HT1080 (cell line): ENCODE measurements at regions not wholly inside any gene's neighbourhood (a gene's known extent, or its start where the extent isn't known, plus 50 kb on each side); places are given as distances from the start of the nearest gene placed in this dataset.
"Not testable (repeated sequence)": the region's sequence is repeated elsewhere in the genome, so short reads cannot be mapped to it uniquely, and the experiment has no call there.

Experiments
- DNase-seq: peaks from one replicate; pipeline ENCODE4 v3.0.0-alpha.2; 2015; ENCODE audit warnings: low read depth

DNA sequence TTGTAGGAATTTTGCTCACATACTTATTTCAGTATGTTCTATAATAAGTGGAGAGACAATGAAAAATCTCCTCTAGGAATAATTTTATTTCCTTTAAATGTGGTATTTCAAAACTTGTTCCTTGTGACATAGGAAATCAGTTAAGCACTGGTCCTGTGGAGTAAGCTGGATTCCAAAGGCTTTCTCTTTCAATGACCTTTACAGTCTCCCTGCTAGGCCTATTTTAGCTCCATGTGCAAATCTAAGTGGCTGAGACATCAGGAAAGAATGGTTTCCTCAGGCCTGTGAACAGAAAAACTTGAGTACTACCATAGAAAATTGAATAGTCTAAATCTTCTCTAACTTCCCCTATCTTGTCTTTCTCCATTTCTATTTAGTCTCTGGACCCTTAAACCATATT lies 514.2 kb upstream of the TLE4 start:
- no peak for DNase-seq

DNA sequence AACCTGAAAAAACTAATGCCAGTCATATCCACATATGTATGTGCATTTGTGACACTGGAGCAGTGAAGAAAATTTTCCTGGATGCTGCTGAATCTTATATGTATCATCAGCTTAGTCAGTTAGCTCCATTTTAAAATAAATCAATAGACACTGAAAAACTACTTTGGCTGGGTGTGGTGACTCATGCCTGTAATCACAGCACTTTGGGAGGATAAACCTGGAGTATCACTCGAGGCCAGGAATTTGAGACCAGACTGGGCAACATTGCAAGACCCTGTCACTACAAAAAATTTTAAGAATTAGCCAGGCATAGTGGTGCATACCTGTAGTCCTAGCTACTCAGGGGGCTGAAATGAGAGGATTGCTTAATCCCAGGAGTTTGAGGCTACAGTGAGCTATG lies 511.0 kb upstream of the TLE4 start:
- peak; percentile 20 for DNase-seq

DNA sequence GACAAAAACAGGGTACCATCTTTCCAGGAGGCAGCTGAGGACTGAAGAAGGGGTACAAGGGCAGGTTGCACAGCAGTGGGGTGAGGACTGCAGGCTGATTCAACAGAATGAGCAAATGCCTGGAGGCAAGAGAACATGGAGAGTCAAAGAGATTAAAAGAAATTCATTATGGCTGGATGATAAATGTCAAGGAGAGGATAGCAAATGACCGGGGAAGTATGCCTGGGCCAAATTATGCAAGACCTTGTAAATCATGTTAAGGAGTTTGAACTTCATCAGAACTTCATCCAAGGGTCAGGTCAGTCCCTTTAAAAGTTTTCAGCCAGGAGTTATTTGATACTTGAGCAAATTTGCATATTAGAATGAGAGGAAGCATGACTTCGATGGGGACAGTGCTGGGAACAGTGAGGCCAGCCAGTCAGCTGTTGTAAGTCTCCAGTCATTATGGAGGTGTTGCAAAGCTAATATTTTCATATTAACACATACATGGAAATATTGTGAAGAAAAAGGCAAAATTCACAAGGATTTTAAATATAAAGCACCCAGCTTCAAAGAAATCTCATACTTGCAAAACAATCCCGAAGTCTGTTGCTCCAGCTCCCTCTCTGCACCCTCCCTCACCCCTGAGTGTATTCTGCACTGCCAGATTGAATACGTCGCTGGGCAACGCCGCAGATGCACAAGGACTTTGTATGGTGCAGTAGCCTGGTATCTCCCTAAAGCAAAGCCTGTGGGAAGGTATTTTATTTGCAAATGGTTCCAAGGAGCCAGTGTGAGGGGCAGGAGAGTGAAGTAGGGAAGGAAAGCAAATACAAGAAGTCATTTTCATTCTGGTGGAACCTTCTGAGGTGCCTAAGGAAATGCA lies 509.8 kb upstream of the TLE4 start:
- DNase-seq, result no peak

DNA sequence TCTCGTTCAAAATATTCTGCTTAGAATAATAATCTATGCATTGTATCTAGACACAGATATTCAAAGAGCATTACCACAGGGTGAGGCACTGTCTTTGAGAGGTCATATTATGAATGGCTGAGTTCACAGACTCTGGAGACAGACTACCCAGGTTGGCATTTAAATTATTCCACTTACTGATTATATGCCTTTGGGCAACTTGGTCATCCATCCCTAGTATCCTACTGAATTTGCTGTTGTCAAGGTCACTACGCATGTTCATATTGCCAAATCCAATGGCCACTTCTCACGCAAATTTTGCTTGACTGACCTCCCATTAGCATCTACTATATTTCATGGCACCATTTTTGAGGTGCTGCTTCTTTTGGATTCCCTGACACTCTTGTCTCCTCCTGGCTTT lies 498.6 kb upstream of the TLE4 start:
- DNase-seq, result no peak

DNA sequence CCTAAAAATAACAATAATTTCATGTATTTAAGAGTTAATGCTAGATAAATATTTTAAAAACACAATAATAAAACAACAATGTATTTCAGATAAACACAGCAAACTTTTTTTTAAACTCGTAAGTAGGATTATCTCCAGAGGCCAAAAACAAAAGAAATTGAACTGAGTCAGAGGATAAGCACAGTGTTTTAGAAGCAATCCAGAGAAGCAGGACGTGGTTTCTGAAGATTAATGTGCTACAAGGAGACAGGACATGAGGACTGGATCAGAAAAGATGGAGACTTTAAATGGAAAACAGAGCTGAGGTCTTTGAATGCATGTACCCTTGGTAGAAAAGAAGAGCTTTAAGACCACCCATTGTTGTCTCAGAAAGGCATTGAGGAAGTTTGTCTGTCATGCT lies 491.2 kb upstream of the TLE4 start:
- peak; percentile 26 for DNase-seq

DNA sequence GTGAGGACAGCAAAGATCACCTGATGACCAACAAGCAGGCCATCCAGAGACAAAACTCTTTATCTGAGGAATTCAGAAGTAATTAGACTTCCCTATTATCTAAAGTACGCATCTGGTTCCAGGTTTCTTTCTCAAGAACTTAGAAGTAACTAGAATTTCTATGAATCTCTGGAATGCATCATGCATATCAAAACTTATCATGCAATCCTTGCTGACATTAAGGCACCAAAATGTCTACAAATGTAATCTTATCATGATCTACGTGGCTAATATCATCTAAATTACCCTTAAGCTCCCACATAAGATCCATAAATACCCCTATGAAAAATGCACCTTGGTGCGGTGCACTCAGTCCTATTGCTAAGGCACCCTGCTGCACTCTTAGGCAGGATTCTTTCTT lies 488.1 kb upstream of the TLE4 start:
- DNase-seq, result no peak

DNA sequence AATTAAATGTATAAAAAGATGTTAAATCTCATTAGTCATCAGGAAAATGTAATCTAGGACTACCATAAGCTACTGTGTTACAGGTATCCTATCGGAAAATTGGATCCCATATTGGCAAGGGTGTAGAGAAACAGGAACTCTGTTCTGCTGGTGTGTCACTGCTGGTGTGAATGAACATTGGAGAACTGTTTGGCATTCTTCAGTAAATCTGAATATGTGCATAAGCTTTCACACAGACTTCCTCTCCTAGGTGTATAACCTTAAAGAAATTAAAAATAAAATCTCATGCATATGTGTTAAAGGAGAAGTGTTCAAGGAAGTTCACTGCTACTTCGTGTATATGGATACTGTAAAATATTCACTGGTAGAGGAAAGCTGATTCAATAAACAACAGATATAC lies 484.6 kb upstream of the TLE4 start:
- no peak for DNase-seq

DNA sequence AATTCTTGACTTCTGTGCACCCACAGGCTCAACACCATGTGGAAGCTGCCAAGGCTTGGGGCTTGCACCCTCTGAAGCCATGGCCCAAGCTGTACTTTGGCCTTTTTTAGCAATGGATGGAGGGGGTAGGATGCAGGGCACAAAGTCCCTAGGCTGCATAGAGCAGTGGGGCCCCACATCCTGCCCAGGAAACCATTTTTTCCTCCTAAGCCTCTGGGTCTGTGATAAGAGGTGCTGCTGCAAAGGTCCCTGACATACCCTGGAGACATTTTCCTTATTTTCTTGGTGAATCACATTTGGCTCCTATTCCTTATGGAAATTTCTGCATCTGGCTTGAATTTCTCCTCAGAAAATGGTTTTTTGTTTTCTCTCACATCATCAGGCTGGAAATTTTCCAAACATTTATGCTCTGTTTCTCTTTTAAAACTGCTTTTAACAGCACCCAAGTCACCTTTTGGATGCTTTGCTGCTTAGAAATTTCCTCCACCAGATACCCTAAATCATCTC lies 482.7 kb upstream of the TLE4 start:
- DNase-seq, result no peak

DNA sequence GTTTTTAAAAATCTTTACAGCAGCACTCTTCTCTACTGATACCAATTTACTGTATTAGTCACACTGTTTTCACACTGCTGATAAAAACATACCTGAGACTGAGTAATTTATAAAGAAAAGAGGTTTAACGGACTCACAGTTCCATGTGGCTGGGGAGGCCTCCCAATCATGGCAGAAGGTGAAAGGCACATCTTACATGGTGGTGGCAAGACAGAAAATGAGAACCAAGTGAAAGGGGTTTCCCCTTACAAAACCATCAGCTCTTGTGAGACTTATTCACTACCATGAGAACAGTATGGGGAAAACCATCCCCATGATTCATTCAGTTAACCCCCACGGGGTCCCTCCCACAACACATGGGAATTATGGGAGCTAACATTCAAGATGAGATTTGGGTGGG lies 481.9 kb upstream of the TLE4 start:
- not testable (repeated sequence) for DNase-seq

DNA sequence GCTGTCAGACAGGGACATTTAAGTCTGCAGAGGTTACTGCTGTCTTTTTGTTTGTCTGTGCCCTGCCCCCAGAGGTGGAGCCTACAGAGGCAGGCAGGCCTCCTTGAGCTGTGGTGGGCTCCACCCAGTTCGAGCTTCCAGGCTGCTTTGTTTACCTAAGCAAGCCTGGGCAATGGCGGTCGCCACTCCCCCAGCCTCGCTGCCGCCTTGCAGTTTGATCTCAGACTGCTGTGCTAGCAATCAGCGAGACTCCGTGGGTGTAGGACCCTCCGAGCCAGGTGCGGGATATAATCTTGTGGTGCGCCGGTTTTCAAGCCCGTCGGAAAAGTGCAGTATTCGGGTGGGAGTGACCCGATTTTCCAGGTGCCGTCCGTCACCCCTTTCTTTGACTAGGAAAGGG lies 468.5 kb upstream of the TLE4 start:
- DNase-seq, result not testable (repeated sequence)

DNA sequence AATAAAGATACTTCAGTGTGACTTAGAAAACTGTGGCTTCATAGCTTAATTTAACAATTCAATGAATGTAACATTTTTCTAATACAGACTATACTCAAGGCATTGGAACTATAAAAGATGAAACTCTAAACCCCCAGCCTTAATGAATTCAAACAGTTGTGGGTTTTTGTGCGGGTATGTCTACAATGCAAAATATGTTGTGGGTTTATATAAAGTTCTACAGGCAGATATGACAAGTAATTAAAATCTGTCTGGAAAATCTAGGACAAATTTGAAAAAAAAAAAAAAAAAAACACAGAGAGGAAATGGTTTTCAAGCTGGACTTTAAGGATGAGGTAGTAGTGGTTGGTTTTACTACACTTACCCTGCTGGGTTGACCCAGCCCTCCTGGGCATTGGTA lies 467.5 kb upstream of the TLE4 start:
- DNase-seq, result no peak

DNA sequence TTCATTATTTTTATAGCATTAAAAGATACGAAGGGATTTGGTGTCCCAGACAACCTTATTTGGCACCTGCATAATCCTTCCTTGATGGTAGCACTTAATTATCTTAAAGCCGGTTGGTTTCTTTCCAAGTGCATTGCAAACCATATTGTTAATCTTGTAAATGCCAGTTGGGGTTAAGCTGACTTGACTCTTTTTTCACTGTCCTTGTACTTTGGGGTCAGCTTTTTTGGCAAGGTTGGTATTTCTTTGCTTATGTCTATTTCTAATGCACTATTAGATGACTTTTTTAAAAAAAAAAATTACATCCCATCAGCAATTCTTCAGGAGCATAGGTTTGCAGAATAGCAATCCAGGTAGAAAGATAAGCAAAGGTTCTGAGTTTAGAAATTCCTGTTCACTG lies 466.8 kb upstream of the TLE4 start:
- DNase-seq, result no peak

DNA sequence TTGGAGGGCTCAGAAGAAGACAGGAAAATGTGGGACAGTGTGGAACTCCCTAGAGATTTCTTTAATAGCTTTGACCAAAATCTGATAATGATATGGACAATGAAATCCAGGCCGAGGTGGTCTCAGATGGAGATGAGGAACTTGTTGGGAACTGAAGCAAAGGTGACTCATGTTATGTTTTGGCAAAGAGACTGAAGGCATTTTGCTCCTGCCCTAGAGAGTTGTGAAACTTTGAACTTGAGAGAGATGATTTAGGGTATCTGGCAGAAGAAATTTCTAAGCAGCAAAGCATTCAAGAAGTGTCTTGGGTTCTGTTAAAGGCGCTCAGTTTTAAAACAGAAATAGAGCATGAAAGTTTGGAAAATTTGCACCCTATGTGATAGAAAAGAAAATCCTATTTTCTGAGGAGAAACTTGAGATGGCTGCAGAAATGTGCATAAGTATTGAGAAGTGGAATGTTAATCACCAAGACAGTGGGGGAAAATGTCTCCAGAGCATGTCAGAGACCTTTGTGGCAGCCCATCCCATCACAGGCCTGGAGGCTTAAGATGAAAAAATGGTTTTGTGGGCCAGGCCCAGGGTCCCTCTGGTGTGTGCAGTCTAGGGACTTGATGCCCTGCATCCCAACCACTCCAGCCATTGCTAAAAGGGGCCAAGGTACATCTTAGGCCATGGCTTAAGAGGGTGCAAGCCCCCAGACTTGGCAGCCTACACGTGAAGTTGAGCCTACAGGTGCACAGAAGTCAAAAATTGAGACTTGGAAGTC lies 463.7 kb upstream of the TLE4 start:
- DNase-seq, result no peak

DNA sequence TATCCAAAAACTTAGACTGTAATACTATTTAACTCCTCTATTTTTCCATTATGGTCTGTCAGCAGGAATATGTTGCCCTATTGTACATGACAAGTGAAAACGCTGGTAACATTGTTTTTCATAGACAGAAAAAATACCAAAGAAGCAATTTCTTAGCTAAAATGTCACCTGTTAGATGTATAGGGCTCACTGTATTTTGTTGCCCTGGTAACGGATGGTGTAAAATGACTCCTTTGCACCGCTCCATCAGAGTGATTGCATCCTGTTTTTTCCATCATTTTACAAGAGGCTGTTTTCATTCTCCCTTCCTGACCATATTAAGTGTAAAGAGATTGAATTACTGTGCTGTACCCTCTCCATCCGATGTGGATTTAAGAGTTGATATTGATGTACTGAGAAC lies 460.1 kb upstream of the TLE4 start:
- DNase-seq, result no peak

DNA sequence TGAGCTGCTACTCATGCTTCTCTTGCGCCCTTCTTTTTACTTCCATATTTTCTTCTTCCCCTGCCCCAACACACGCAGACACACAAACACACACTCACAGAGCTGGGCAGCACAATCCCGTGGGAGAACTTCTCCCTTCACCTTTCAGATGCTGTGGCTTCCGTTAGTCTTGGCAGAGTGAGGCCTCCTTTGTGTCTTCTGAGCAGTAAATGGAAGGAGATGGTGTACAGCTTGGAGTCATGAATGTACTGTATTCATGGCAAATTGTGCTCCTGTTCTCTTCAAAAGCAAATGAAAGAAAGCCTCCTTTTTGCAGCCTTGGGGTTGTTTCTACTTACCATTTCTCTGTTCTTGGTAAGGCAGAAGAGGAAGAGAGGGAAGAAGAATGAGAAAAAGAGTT lies 456.6 kb upstream of the TLE4 start:
- no peak for DNase-seq

DNA sequence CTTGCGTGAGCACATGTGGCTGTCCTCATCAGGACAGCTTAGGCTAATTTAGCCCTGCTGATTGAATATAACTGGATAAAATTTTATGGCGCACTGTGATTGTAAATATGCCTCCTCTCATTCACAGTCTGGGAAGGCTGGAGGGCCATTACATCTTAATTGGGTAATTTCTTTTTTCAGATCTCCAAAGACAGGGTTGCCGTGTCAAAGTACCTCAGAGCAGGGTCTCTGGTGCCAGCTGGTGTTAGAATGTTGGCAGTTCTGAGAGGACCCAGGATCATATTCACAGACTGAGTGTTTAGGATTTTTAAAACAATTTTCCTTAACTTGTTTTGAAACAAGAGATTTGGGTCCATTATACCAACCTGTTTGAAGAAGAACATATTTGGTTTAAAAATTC lies 455.7 kb upstream of the TLE4 start:
- no peak for DNase-seq

DNA sequence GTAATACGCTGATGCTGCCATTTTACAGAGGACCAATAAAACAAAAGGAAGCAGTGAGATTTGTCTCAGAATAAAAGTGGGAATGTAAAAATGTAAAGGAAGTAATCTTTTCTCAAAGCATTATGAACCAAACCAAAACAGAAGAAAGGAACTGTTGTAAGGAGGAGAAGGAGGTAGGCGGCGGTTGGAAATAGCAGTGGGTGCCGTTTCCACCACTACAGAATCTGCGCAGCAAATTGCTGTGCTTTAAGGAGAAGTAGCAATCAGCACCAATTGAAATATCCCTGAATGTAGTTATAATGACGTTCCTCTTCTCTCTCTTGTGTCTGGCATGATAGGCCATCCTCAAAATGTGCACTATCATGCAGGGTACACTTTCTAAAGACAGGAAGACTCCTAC lies 455.1 kb upstream of the TLE4 start:
- DNase-seq, result no peak

DNA sequence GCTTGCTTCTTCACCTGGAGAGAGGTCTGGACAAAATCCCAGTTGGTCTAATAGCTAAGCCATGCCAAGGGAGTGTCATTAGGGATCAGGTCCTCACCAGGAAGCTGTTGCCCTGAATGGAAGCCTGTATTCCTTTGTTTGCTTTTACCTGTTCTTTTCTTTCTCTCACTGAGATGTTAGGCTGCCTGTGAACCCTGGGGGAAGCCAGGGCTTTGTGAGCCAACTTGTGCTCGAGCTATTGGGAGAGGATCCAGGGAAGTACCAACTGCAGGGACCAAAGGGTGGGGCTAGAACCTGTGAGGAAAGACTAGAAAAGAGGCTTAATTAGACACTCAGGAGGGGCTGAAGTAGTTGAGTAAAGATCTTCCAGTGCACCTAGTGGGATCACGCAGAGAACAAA lies 451.2 kb upstream of the TLE4 start:
- DNase-seq, result no peak

DNA sequence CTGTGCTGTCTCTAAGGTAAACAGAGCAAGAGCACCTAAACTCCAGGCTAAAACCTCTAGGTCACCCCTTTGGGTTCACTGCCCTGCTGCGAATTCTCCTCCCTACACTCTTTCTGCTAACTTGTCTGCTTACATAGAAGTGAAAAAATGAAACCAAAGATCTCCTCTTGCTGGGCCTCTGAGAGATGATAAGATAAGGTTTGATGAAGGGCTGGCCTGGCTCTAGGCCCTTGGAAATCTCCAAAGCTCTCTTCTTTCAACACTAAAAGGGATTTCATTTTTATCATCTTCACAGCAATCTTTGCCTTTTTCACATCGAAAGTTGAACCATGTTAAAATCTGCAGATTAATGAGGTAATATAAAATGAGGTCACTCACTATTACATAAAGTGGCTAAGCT lies 450.8 kb upstream of the TLE4 start:
- no peak for DNase-seq

DNA sequence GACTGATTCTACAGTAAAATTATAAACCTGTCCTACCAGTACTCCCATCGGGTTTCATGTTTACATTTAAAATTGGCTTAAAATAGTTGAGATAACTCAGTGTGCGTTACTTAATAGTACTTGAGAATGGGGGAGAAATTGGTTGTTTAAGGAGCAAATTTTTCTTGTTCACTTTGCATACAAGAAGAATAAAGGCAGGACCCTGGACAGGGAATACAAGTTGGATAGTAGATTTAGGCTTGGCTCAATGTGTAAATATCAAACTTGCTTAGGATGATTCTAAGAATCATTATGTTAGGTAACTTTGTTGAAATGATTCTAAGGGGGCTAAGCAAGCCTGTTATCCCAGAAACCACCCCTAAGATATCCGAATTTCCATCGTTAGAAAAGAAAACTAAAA lies 448.4 kb upstream of the TLE4 start:
- DNase-seq, result peak; percentile 1

DNA sequence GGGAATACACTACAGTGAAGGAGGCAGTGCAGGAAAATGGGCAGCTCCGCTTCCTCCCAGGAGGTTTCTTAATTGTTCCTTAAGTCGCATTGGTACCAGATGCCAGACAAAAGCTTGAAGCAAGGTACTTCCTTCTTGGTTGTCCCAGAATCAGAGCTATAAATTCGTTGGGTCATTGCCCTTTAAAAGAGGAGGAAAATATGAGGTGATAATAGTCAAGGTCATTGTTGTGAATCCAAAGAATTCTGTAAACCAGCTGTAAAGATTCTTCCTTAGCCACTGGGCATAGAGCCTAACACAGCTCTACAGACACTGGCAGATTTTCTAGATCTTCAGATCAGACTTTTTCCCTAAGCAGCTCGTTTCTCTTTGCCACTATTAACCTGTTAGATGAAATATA lies 444.1 kb upstream of the TLE4 start:
- no peak for DNase-seq

DNA sequence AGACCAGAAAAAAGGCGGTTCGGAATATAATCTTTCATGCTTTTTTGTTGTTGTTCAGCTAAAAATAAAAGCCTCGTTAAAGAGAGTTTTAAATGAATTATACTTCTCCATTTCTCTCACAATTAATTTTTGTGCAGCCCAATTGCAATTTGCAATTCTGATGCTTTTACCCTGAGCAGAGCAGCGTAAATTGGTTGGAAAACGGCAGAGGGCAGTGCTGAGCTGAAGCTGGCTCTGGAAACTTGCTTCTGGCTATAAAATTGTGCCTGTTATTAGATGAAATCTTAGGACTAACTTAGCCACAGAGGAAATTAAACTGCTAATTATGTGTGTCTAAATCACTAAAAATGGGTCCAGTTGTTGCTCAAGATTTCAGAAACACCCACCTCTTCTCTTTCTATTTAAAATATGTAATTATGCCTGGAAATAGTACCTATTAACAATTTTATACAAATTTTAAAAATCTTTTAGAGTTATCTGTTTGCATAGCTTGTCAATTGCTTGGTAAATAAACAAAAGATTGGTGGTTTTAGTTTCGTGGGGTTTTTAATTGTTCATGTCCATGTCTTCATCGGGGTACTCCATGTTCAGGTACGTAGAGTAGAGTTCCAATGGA lies 441.8 kb upstream of the TLE4 start:
- DNase-seq, result peak; percentile 42
